ENCODE measurements at regions not wholly inside any gene's neighbourhood (a gene's known extent, or its start where the extent isn't known, plus 50 kb on each side); places are given as distances from the start of the nearest gene placed in this dataset.

DNA sequence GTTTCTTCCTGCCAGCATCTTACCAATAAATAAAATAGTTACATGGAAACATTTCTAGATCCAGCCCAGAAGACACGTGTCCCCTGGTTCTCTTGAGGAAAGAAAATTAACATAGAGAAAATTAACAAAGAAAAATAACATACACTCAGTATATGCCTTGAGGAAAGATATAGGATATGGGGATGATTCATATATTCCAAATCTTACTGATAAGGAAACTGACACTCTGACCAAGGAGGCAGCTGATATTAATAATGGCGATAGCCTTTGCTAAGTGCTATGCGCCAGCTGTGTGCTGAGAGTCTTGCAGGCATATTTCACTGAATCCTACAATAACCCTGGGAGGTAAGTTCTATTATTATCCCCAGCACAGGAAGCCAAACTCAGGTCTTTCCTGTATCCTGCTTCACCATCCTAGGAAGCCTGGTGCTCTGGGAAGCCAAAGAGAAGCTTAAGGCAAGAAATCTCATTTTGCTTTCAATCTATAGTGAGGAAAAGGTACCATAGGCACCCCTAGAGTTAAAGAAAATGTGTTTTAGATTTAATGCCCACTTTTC, 302.7 kb upstream of the NREP start:
- FAIRE-seq = no peak
- no peak overlapping the region for H3K4me3 ChIP-seq (replicated peaks in 1 of 3; ENCODE audit: insufficient read depth in 1 of 3, low read depth in 1 of 3, low read length in 3 of 3)
- no peaks in the 10 kb centered on the region for H4K20me1 ChIP-seq (replicated peaks; ENCODE audit: control insufficient read depth, extremely low read depth, insufficient read depth, low read length)
- DNase-seq (ENCODE audit: low read depth, low spot score) = no peak
- H2AFZ ChIP-seq (ENCODE audit: low read depth, low read length) = no peak overlapping the region
- H3K27me3 ChIP-seq (ENCODE audit: control insufficient read depth in 2 of 2, insufficient read depth in 2 of 2, low read length in 2 of 2) = no peaks in the 10 kb centered on the region
- no peak overlapping the region for H3K27ac ChIP-seq (ENCODE audit: insufficient read depth, low read depth, low read length)
- H3K4me1 ChIP-seq (ENCODE audit: control insufficient read depth, extremely low read depth, insufficient read depth, low read length) = no peaks in the 10 kb centered on the region
- ChIA-PET CTCF (no interaction called here), POLR2A (no interaction called here)
- H3K4me2 ChIP-seq (ENCODE audit: insufficient read depth, low read length) = no peak overlapping the region
- intact Hi-C loops (cut with micrococcal nuclease) (no loop called here), dilution Hi-C loops (cut with MboI; ENCODE audit: extremely low pct_ligation_motif_present, low sequenced_read_pairs) (no loop called here)
- TF ChIP-seq JUN (IDR thresholded peaks at IDR 0.05; ENCODE audit: borderline replicate concordance, insufficient read depth, insufficient read length, low read depth) (no peak), FOS (IDR thresholded peaks at IDR 0.05; ENCODE audit: borderline replicate concordance, insufficient read depth, low read length) (no peak), POLR2AphosphoS5 (IDR thresholded peaks at IDR 0.05; ENCODE audit: insufficient read depth, low read depth, low read length) (no peak), POLR2A (IDR thresholded peaks at IDR 0.05; ENCODE audit: low read depth, low read length) (no peak), GATA2 (IDR thresholded peaks at IDR 0.05; ENCODE audit: insufficient read depth, insufficient read length, low read depth, low read length) (no peak), MYC (IDR thresholded peaks at IDR 0.05; ENCODE audit: low read depth, low read length) (no peak), EZH2 (IDR thresholded peaks at IDR 0.05; ENCODE audit: borderline replicate concordance, low read depth, low read length, severe bottlenecking) (no peak)
- TF ChIP-seq, protein P1, sequence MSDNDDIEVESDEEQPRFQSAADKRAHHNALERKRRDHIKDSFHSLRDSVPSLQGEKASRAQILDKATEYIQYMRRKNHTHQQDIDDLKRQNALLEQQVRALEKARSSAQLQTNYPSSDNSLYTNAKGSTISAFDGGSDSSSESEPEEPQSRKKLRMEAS (IDR thresholded peaks at IDR 0.05; ENCODE audit: insufficient read depth, insufficient read length) = no peak
- TF ChIP-seq, protein P2, sequence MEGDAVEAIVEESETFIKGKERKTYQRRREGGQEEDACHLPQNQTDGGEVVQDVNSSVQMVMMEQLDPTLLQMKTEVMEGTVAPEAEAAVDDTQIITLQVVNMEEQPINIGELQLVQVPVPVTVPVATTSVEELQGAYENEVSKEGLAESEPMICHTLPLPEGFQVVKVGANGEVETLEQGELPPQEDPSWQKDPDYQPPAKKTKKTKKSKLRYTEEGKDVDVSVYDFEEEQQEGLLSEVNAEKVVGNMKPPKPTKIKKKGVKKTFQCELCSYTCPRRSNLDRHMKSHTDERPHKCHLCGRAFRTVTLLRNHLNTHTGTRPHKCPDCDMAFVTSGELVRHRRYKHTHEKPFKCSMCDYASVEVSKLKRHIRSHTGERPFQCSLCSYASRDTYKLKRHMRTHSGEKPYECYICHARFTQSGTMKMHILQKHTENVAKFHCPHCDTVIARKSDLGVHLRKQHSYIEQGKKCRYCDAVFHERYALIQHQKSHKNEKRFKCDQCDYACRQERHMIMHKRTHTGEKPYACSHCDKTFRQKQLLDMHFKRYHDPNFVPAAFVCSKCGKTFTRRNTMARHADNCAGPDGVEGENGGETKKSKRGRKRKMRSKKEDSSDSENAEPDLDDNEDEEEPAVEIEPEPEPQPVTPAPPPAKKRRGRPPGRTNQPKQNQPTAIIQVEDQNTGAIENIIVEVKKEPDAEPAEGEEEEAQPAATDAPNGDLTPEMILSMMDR (IDR thresholded peaks at IDR 0.05; ENCODE audit: extremely low read depth in 1 of 2, insufficient read depth in 1 of 2, low read depth in 1 of 2, low read length in 2 of 2) = no peak
- BruUV-seq (replicated peaks) = no TSS peak
- no peak overlapping the region for H3K9ac ChIP-seq (replicated peaks; ENCODE audit: extremely low read depth, insufficient read depth, low read length)
- H3K9me1 ChIP-seq (replicated peaks; ENCODE audit: control insufficient read depth, extremely low read depth, insufficient read depth, low read length) = no peaks in the 10 kb centered on the region
- H3K9me3 ChIP-seq (replicated peaks; ENCODE audit: control insufficient read depth, insufficient read depth, low read length) = no peaks in the 10 kb centered on the region
- no peaks in the 10 kb centered on the region for H3K79me2 ChIP-seq (ENCODE audit: control insufficient read depth, insufficient read depth, low read length)
- H3K36me3 ChIP-seq (ENCODE audit: control insufficient read depth in 2 of 2, extremely low read depth in 1 of 2, insufficient read depth in 2 of 2, low read length in 2 of 2) = no peaks in the 10 kb centered on the region
